HG02943 (cell line): ENCODE measurements at regions not wholly inside any gene's neighbourhood (a gene's known extent, or its start where the extent isn't known, plus 50 kb on each side); places are given as distances from the start of the nearest gene placed in this dataset.

ENCODE experiments used
- ATAC-seq: cut with Tn5 transposase; IDR thresholded peaks from one replicate; pipeline ENCODE4 v1.9.1; 2021; ENCODE audit warnings: mild to moderate bottlenecking, low read depth, moderate library complexity; ENCODE audit not compliant: unreplicated experiment

DNA sequence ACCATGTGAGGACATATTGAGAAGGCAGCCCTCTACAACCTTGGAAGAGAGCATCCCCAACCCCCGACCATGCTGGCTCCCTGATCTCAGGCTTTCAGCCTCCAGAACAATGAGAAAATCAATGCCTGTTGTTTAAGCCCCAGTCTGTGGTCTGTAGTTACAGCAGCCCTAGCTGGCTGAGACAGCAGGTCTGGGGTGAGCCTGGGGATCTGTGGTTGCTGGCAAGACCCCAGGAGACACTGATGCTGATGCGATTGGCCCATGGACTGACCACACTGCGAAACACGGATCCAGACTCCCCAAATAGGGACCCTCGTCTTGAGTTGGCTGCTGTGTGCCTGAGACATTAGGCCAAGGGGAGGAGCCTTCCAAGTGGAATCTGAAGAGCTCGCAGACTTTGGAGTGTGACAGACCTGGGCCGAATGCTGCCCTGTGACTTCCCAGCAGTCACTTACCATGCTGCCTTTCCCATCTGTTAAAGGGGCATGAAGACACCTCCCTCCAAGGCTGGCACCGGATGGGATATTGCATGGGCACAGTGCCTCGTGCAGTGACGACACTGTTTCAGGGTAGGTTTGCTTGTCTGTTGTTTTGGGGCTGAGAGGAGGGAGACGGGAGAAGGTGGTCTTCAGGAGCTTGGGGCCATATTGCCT is 147.8 kb upstream of the RPL38 start:
- ATAC-seq = no peak

DNA sequence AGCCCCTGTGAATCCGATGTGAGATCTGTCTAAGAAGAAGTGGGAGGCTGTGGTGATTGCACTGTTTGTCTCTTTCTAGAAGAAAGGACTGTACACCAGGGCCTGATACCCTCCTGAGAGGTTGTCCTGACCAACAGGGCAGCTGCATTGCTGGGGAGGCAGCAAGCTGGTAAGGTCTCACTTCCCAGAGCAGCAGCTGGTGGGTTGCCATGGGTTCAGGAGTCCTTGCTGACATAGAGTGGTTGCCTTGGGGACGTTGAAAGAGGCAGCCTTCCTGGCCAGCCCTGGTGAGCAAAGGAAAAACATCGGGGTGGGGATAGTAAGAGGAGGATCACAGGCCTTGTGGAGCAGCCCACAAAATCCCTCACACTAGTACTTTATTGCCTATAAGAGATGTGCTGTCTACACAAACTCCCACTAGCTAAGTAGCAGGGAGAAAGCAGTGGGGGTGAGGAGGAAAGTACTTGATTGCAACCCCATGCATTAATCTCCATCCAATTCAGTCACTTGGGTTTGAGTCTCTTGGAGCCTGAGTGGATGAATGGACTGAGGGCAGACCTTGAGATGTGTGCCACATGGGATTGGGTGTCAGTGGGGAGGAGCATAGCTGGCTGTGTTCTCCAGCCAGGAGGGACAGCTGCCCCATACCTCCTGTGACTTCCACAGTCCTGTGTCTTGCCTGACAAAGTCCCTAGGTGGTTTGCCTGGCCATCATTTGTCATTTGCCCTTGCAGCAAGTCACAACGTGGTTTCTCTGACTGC is 143.8 kb upstream of the RPL38 start:
- no peak for ATAC-seq

DNA sequence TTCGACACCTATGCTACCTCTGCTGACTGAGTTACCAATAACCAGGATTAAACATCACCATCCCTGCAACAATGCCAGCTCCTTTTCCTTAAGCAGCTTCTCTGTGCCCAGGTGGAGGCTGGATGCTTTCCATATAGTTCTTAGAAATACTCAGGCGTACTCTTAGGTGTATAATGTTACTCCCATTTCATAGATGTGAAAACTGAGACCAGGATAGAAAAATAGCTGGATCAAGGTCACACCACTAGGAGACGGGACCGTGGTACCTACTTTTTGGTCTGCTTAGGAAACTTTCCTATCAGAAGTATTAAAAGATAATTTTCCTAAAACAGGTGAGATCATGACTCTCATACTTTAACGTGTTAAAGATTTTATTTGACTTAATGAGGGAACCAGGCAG is 141.7 kb upstream of the RPL38 start:
- no peak for ATAC-seq

DNA sequence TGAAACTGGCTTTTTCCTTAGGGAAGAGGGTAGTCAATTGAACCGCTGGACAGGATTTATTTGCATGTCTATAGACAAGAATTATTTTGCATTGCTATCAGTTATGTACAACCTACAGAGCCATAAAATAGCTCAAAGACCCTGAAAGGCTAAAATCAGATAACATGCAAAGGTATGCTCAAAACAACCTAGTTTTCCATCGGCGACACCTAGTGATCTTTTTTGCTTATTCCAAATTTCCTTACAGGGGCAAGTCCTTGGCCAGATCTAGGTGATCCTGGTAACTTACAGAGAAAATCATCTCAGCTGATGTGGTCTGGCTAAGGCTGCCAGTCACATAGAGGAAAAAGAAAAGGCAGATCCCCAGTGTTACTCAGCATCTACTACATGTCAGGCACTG is 141.2 kb upstream of the RPL38 start:
- no peak for ATAC-seq

DNA sequence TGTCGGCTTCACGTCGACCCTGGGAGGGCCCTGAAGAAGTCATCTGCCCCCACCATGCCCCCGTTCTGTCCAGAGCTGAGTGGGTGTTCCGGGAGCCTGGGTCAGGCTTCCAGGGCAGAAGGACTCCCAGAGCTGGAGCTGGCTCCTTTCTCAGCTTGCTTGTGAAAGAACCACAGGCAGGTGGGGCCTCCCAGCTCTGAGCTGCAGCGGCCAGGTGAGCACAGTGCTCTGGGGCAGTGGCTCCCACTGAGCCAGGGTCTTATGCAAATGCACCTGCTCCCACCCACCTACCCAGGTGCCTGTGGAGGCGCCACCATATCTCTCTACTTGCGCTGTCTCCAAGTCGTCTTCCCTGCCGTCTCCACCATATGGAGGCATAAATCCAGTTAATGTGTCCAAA is 140.0 kb upstream of the RPL38 start:
- ATAC-seq = no peak

DNA sequence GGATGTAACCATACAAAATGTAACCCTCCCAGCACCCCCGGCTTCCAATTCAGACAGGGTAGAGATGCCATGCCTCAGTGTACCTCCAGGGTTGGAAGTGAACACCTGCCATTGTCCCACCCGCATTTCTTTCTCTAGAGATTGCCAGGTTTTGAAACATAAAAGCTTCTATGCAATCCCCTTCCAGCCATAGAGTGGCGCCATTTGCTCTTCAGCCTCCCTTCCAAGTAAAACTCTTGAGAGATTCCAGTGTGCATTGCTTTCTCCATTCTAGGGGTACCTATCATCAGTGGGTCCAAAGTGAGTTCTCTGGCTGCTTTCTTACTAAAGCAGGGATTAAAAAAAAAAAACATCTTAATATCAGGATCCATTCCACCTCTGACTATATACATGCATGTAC is 133.1 kb upstream of the RPL38 start:
- ATAC-seq = no peak

DNA sequence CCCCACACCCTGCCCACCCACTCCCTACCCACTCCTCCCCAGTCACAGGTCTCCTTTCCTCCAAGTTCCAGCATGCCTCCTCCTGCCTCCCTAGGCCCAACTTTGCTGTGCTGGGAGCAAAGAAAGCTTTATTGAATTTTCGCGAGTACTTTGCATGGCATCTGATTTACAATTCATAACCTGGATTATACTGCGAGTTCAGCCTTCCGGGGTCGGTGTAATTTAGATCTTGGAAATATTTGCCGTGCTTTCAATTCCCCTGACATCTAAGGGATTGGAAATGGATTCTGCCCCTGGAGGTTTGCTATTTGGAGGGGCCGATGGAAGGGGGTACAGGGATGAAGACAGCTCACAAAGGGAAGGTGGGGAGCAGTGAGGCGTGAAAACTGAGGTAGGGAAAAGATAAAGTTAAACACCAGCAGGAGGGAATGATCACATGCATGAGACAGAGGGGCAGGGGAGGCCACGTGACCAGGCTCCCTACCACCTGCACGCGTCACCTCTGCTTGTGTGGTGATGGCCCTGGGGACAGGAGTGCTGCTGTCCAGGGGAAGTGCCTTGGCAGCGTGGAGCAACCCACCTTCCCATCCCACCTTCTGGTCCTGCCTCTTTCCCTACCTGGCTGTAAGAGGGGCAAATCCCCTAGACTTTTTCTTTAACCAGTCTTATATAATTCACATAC is 132.3 kb upstream of the RPL38 start:
- no peak for ATAC-seq

DNA sequence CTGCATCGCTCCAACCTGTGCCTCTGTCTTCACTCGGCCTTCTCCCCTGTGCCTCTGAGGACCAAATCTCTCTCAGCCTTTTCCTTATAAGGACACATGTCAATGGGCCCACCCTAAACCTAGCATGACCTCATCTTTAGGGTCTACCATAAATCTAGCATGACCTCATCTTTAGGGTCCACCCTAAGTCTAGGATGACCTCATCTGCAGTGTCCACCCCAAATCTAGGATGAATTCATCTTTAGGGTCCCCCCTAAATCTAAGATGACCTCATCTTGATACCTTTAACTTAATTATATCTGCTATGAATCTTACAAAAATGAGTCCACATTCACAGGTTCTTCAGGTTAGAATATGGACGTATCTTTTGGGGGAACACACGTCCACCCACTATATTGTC is 131.1 kb upstream of the RPL38 start:
- ATAC-seq = no peak

DNA sequence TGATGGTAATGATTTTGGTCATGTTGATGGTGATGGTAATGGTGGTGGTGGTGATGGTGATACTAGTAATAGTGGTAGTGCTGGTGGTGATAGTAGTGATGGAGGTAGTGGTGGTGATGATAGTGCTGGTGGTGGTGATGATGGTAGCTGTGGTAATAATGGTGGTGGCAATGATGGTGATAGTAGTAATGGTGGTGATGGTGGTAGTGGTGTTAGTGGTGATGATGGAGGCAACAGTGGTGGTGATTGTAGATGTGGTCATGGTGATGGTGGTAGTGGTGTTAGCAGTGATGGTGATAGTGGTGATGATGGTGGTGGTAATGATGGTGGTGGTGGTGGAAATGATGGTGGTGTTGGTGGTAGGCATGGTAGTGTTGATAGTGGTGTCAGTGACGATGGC is 127.0 kb upstream of the RPL38 start:
- no peak for ATAC-seq

DNA sequence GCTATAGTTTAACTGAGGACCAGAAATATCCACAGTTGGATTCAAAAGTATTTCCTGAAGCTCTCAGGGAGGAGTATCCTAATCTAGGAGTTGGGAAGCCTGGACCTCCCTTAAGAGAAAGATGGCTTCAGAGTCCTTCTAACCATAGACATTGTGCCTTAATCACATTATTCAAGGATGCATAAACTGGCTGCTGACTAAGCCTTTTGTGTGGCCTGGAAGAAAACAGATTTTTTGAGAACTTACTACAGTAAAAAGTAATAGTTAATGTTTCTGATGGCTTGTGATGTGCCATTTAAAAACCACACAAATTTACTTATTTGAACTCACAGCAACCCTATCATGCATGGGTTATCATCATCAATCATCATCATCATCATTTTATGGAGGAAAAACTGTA is 126.2 kb upstream of the RPL38 start:
- ATAC-seq = no peak

DNA sequence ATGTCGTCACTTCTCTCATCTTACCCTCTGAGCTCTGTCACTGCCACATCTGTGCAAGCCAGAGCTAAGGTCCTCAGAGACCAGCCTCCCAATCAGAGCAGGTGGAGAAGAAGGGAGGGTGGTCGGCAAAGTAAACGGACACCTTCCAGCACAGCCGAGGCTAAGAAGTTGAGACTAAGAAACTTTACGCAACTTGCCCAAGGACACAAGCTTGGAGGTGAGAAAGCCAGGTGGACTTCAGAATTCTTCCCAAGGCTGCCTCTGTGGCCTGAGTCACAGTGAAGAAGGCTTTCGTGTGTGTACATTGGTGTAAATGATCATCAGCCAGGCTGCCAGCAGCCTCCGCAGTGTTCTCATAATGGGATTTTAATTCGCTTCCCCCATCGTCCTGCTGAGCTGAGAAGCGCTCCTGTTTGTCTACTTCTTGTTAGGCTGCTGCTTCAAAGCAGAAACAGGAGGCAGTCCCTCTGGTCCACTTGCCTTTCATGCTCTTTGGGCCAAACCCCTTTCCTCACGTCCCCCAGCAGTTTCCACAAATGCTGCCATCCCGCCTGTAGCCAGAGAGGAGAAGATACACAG is 125.0 kb upstream of the RPL38 start:
- ATAC-seq = no peak

DNA sequence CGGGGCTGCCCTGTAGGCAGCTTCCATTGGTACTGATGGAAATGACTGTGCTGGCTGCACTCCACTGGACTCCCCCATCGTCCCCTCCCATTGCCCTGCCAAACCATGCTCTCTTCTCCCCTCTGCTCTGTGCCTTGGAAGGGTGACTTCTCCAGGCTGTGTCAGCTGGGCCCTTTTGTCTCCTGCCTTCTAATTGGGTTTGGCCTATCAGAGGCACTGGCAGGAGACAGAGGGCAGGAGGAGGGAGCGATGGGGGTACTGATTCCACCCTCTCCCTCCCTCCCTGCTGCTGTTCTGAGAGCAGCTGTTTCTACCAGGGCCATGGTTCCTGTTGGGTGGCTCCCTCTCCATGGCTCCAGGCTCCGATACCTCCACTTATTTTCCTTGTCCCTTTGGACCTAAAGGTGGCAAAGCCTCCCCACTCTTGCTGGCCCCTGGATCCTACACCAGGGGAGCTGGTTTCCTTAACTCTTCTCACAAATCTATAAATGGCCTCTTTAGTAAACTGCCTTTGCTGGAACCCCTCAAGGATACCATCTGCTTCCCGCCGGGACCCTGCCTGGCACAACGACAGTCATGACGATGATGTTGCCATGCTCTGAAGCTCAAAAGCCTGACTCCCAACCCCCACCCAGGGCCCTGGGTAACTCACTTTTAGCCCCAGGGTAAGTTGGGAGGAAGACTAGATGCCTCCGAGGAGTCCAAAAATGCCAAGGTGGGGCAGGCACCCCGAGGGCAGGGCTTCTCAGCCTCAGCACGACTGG is 123.8 kb upstream of the RPL38 start:
- ATAC-seq = no peak

DNA sequence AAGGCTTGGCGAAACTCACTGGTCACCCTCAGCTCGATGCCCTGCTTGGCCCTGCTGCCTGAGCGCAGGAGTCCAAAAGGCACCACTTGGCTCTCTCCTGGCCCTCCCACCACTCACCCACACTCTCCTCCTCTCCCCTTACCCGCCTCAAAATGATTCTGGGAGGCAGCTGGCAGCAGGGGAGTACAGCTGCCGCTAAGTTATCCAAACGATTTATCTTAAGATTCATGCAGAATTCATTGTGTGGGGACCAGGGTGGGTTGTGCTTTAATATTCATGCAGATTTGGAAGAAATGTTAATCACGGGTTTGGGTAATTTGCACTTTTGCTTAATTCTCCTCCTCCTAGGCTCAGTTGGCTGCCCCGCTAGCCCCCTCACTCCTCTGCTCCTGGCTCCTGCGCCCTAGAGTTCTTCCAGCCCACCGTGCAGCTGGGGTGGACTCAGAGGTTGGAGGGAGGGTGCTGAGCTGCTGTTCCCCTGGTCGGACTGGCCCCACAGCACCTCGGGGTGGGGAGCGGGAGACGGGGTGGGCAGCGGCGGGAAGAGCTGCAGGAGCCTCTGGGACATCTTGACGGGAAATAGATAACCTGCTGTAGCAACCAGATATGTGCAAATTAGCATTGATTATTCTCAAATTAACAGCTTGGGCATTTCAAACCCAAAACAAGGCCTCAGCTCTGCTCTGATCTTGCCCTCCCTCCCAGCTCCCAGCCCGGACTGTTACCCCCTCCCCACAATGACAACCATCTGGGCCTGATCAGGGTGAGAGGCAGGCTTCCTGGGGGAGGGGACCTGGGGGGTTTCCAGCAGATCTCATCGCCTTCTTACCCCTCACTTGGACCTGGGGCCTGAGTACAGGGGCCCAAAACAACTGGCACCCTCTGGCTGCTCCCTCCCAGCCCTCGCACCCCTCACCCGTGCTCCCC is 122.6 kb upstream of the RPL38 start:
- ATAC-seq = no peak

DNA sequence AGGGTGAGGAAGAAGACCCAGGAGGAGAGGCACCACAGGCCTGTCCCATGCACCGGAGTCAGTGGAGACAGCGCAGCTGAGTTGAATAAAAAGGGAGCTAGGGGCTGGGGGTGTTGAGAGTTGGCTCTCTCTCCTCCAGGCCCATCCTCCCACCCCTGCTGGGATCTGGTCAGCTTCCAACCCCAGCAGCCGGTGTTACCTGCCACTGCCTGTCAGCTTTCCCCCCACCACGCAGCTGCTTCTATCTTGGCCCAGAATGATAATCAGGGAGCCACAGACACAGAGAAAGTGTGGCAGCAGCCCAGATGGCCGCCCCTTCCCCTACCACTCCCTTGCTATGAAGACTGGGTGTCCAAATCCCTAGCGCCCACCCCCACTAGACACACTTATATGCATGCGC is 120.6 kb upstream of the RPL38 start:
- ATAC-seq = no peak

DNA sequence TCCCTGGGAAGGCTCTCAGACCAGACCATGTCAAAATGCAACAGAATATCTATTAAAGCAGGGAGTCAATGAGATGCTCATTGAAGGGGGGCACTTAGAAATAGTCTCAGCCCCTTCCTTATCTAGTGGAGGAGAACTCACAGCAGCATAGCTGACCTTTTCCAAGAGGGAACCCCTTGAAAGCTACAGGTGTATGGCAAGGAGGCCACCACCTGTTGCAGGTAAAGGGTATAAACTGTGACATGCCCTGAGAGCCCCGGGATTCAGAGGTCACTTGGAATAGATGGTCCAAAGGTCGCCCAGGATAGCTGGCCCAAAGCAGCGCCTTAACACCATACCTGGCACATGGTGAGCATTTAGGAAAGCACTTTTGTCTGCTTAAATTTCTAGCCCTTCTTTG is 120.2 kb upstream of the RPL38 start:
- no peak for ATAC-seq

DNA sequence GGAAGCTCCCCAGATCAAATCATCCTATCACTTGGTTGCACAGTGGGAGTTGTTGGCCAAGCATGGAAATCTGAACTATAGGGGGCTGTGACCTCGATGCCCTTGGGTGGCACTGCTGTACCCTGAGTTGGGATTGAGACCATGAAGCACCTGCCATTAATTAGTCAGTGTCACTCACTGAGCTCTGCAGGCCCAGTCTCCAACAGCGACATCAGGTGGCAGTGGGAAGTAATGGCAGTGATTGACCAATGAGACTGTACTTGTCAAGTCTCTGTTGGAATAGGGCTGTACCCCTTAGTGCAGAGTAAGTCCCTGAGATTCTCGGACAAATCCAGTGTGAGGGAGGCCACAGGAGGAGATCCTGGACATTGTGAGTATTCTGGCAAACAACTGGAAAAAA is 118.0 kb upstream of the RPL38 start:
- no peak for ATAC-seq

DNA sequence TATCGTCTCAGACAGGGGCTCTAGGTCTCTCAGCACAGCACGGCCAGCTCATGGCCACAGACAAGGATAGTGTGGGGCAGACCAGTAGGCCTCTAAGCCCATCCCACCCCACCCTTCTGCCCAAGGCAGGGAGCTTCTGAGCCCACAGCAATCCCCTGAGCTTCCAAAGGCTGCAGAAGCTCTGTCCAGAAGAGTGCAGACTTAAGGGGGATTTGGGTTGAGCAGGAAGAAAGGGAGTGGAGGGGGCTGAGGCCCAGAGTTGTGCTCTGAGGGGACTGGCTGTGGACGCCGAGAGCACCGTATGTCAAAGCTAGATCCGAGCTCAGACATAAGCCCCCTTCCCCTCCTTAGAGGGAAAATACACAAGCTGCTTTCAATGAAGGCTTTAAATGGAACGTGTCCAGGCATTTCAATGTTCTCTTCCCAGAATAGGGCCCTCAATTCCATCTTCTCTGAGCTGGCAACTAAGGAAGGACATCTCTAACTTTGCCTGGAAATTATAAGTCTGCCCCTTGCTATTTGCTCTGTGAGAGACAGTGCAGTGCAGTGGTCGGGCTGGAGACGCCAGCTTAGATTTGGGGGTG is 116.4 kb upstream of the RPL38 start:
- no peak for ATAC-seq

DNA sequence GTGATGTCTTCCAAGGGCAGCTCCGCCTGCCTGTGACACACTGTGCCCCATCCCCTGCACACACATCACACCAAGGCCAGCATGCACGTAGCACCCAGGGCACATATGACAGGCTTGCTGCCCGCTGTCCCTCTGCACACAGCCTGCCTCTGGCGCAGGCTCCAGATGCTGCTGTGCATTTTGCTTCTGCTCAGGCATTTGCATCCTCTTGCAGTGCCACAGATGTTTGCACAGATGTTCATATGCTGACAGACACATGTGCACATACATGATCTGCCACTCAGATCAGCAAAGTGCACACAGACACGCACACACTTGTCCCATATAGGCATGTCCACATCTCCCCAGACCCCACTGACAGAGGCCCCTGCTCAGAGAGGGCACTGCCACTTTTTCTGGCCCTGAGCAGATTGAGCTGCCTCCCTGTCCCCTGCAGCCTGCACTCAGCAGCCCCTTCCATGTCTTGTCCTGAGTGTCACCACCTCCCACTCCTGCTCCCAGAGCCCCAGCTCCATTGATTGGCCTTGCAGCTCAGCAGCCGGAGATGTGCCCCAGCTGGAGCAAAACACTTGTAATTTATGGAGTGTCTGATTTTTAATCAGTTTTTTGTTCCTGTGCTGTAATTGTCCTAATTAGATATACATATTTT is 115.1 kb upstream of the RPL38 start:
- ATAC-seq = no peak

DNA sequence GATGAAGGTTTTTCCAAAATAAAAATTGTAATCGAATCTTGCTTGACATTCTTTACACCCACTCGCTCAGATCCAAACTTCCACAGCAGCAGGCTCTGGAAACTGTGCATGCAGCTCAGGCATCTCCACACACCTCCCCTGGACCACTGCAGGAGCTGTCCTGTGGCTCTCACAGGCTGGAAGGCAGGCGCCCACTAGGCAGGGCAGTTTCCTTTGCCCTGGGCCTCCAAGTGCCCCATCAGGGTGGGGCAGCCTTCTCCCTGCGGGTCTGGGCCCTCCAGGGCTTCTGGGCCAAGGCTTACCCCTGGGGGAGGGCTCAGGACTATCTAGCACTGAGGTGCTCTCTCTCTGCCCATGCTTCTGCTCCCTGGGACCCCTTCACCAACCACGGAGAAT is 114.5 kb upstream of the RPL38 start:
- no peak for ATAC-seq
